ENCODE measurements at regions not wholly inside any gene's neighbourhood (a gene's known extent, or its start where the extent isn't known, plus 50 kb on each side); places are given as distances from the start of the nearest gene placed in this dataset.
A peak's percentile ranks its signal among the peaks of the same experiment; 100 is the strongest.

GRCh38 chr12:127663716-127664115 lies 603.3 kb upstream of the TMEM132C start:
- no peak for DNase-seq (ENCODE audit: low read depth in 1 of 2, low spot score in 1 of 2)

- DNase-seq (ENCODE audit: low read depth in 1 of 2, low spot score in 1 of 2) = no peak
These were observed 602.1 kb upstream of the TMEM132C start for GRCh38 chr12:127664901-127665300.

GRCh38 chr12:127667131-127667685 lies 599.8 kb upstream of the TMEM132C start:
- DNase-seq (ENCODE audit: low read depth in 1 of 2, low spot score in 1 of 2) = no peak

- no peak for DNase-seq (ENCODE audit: low read depth in 1 of 2, low spot score in 1 of 2)
These were observed 596.7 kb upstream of the TMEM132C start for GRCh38 chr12:127670294-127670693.

- no peak for DNase-seq (ENCODE audit: low read depth in 1 of 2, low spot score in 1 of 2)
These were observed 596.2 kb upstream of the TMEM132C start for GRCh38 chr12:127670796-127671195.

- no peak for DNase-seq (ENCODE audit: low read depth in 1 of 2, low spot score in 1 of 2)
These were observed 591.0 kb upstream of the TMEM132C start for GRCh38 chr12:127675936-127676335.

GRCh38 chr12:127677537-127678131 lies 589.3 kb upstream of the TMEM132C start:
- DNase-seq (ENCODE audit: low read depth in 1 of 2, low spot score in 1 of 2) = peak; percentile 3 to 27

GRCh38 chr12:127678945-127679344 lies 588.0 kb upstream of the TMEM132C start:
- no peak for DNase-seq (ENCODE audit: low read depth in 1 of 2, low spot score in 1 of 2)

GRCh38 chr12:127680516-127680915 lies 586.5 kb upstream of the TMEM132C start:
- no peak for DNase-seq (ENCODE audit: low read depth in 1 of 2, low spot score in 1 of 2)

- no peak for DNase-seq (ENCODE audit: low read depth in 1 of 2, low spot score in 1 of 2)
These were observed 585.7 kb upstream of the TMEM132C start for GRCh38 chr12:127681151-127681754.

GRCh38 chr12:127685491-127685890 lies 581.5 kb upstream of the TMEM132C start:
- DNase-seq (ENCODE audit: low read depth in 1 of 2, low spot score in 1 of 2) = no peak

GRCh38 chr12:127685931-127686330 lies 581.0 kb upstream of the TMEM132C start:
- DNase-seq (ENCODE audit: low read depth in 1 of 2, low spot score in 1 of 2) = no peak

GRCh38 chr12:127687181-127687580 lies 579.8 kb upstream of the TMEM132C start:
- no peak for DNase-seq (ENCODE audit: low read depth in 1 of 2, low spot score in 1 of 2)

- DNase-seq (ENCODE audit: low read depth in 1 of 2, low spot score in 1 of 2) = no peak
These were observed 578.0 kb upstream of the TMEM132C start for GRCh38 chr12:127688906-127689428.

- no peak for DNase-seq (ENCODE audit: low read depth in 1 of 2, low spot score in 1 of 2)
These were observed 576.8 kb upstream of the TMEM132C start for GRCh38 chr12:127690161-127690560.

GRCh38 chr12:127696963-127697362 lies 570.0 kb upstream of the TMEM132C start:
- DNase-seq (ENCODE audit: low read depth in 1 of 2, low spot score in 1 of 2) = no peak

GRCh38 chr12:127703026-127703425 lies 563.9 kb upstream of the TMEM132C start:
- no peak for DNase-seq (ENCODE audit: low read depth in 1 of 2, low spot score in 1 of 2)

GRCh38 chr12:127711108-127711507 lies 555.9 kb upstream of the TMEM132C start:
- DNase-seq (ENCODE audit: low read depth in 1 of 2, low spot score in 1 of 2) = no peak

GRCh38 chr12:127712561-127712960 lies 554.4 kb upstream of the TMEM132C start:
- no peak for DNase-seq (ENCODE audit: low read depth in 1 of 2, low spot score in 1 of 2)

GRCh38 chr12:127716166-127716565 lies 550.8 kb upstream of the TMEM132C start:
- DNase-seq (ENCODE audit: low read depth in 1 of 2, low spot score in 1 of 2) = no peak

- DNase-seq (ENCODE audit: low read depth in 1 of 2, low spot score in 1 of 2) = no peak
These were observed 549.7 kb upstream of the TMEM132C start for GRCh38 chr12:127717278-127717677.

GRCh38 chr12:127720334-127720733 lies 546.6 kb upstream of the TMEM132C start:
- DNase-seq (ENCODE audit: low read depth in 1 of 2, low spot score in 1 of 2) = no peak

GRCh38 chr12:127722611-127723010 lies 544.4 kb upstream of the TMEM132C start:
- no peak for DNase-seq (ENCODE audit: low read depth in 1 of 2, low spot score in 1 of 2)
